Mammary epithelial cell (primary cell): ENCODE measurements at regions not wholly inside any gene's neighbourhood (a gene's known extent, or its start where the extent isn't known, plus 50 kb on each side); places are given as distances from the start of the nearest gene placed in this dataset.

ENCODE experiments used
- CTCF ChIP-seq, 2 donors: IDR thresholded peaks in 1 of 2; conservative IDR thresholded peaks in 1 of 2; 2 replicates each; pipeline ENCODE4 v1.5.1; 2011 to 2012; ENCODE audit warnings: inconsistent platforms in 2 of 2, low read length in 2 of 2, mild to moderate bottlenecking in 2 of 2, control low read depth in 1 of 2, low read depth in 1 of 2; ENCODE audit not compliant: insufficient read depth in 1 of 2; ENCODE audit errors: extremely low read depth in 1 of 2
- EZH2 ChIP-seq: IDR thresholded peaks from 2 replicates; pipeline ENCODE4 v1.6.1; 2012; ENCODE audit warnings: low read length, inconsistent platforms, borderline replicate concordance

- TF ChIP-seq CTCF (conservative IDR thresholded peaks at IDR 0.05 in 1 of 2, IDR thresholded peaks at IDR 0.05 in 1 of 2; ENCODE audit: extremely low read depth in 1 of 2, insufficient read depth in 1 of 2, low read depth in 1 of 2, low read length in 2 of 2): no peak
- TF ChIP-seq EZH2: no peak
Observed at GRCh38 chr6:98601716-98602115, 232.7 kb upstream of the POU3F2 start.
